ENCODE measurements at regions not wholly inside any gene's neighbourhood (a gene's known extent, or its start where the extent isn't known, plus 50 kb on each side); places are given as distances from the start of the nearest gene placed in this dataset.
"Not testable (repeated sequence)": the region's sequence is repeated elsewhere in the genome, so short reads cannot be mapped to it uniquely, and the experiment has no call there.

- TF ChIP-seq POLR2AphosphoS5 (IDR thresholded peaks at IDR 0.05; ENCODE audit: borderline replicate concordance, low read depth, low read length) (no peak), FOXP2 (optimal IDR thresholded peaks at IDR 0.05; ENCODE audit: control extremely low read depth, extremely low read length, insufficient read depth) (no peak), EZH2 (IDR thresholded peaks at IDR 0.05) (no peak)
- H3K36me3 ChIP-seq (ENCODE audit: insufficient read depth, low read length), result no peaks in the 10 kb centered on the region
- no peak for DNase-seq (ENCODE audit: low read depth, low spot score)
- H3K4me3 ChIP-seq, result no peak overlapping the region
- H3K27ac ChIP-seq, result no peak overlapping the region
- H3K9me3 ChIP-seq (ENCODE audit: low read depth, low read length), result no peaks in the 10 kb centered on the region
- no peak overlapping the region for H3K9ac ChIP-seq (ENCODE audit: insufficient read length)
Measured at GRCh38 chr18:43830303-43830702, 553.0 kb upstream of the SYT4 start.

- TF ChIP-seq FOXP2 (optimal IDR thresholded peaks at IDR 0.05; ENCODE audit: control extremely low read depth, extremely low read length, insufficient read depth) (no peak), POLR2AphosphoS5 (IDR thresholded peaks at IDR 0.05; ENCODE audit: borderline replicate concordance, low read depth, low read length) (no peak), EZH2 (IDR thresholded peaks at IDR 0.05) (no peak)
- Histone ChIP-seq H3K27ac (no peak overlapping the region), H3K9ac (ENCODE audit: insufficient read length) (no peak overlapping the region), H3K36me3 (ENCODE audit: insufficient read depth, low read length) (no peaks in the 10 kb centered on the region), H3K4me3 (no peak overlapping the region), H3K9me3 (ENCODE audit: low read depth, low read length) (no peaks in the 10 kb centered on the region)
- DNase-seq (ENCODE audit: low read depth, low spot score), result no peak
Measured at GRCh38 chr18:43830947-43831346, 553.7 kb upstream of the SYT4 start.

- Histone ChIP-seq H3K9me3 (ENCODE audit: low read depth, low read length) (no peaks in the 10 kb centered on the region), H3K9ac (ENCODE audit: insufficient read length) (no peak overlapping the region)
- DNase-seq (ENCODE audit: low read depth, low spot score), result no peak
Measured at GRCh38 chr18:43846299-43846698, 569.0 kb upstream of the SYT4 start.

GRCh38 chr18:43847164-43848091 is 570.1 kb upstream of the SYT4 start:
- H3K9ac ChIP-seq (ENCODE audit: insufficient read length), result peak overlapping the region; percentile 37
- H3K4me3 ChIP-seq, result peak overlapping the region; percentile 51
- H3K36me3 ChIP-seq (ENCODE audit: insufficient read depth, low read length), result no peaks in the 10 kb centered on the region
- DNase-seq (ENCODE audit: low read depth, low spot score), result peak; percentile 56
- H3K27ac ChIP-seq, result peak overlapping the region; percentile 73
- H3K9me3 ChIP-seq (ENCODE audit: low read depth, low read length), result no peaks in the 10 kb centered on the region
- TF ChIP-seq POLR2AphosphoS5 (IDR thresholded peaks at IDR 0.05; ENCODE audit: borderline replicate concordance, low read depth, low read length), result no peak; the same call in 1 of the 2 replicates
- TF ChIP-seq EZH2 (IDR thresholded peaks at IDR 0.05), result no peak
- TF ChIP-seq FOXP2 (optimal IDR thresholded peaks at IDR 0.05; ENCODE audit: control extremely low read depth, extremely low read length, insufficient read depth), result no peak

More at GRCh38 chr18:43846299-43846698, 569.0 kb upstream of the SYT4 start:
- TF ChIP-seq EZH2 (IDR thresholded peaks at IDR 0.05) (no peak), POLR2AphosphoS5 (IDR thresholded peaks at IDR 0.05; ENCODE audit: borderline replicate concordance, low read depth, low read length) (no peak), FOXP2 (optimal IDR thresholded peaks at IDR 0.05; ENCODE audit: control extremely low read depth, extremely low read length, insufficient read depth) (no peak)
- no peak overlapping the region for H3K4me3 ChIP-seq
- H3K36me3 ChIP-seq (ENCODE audit: insufficient read depth, low read length), result no peaks in the 10 kb centered on the region
- no peak overlapping the region for H3K27ac ChIP-seq

GRCh38 chr18:43849831-43850230 is 572.5 kb upstream of the SYT4 start:
- H3K9me3 ChIP-seq (ENCODE audit: low read depth, low read length); DNase-seq (ENCODE audit: low read depth, low spot score): not testable (repeated sequence)

GRCh38 chr18:43855376-43855775 is 578.1 kb upstream of the SYT4 start:
- no peaks in the 10 kb centered on the region for H3K9me3 ChIP-seq (ENCODE audit: low read depth, low read length)
- no peak for DNase-seq (ENCODE audit: low read depth, low spot score)
- no peaks in the 10 kb centered on the region for H3K36me3 ChIP-seq (ENCODE audit: insufficient read depth, low read length)
- no peak overlapping the region for H3K9ac ChIP-seq (ENCODE audit: insufficient read length)
- TF ChIP-seq FOXP2 (optimal IDR thresholded peaks at IDR 0.05; ENCODE audit: control extremely low read depth, extremely low read length, insufficient read depth) (no peak), POLR2AphosphoS5 (IDR thresholded peaks at IDR 0.05; ENCODE audit: borderline replicate concordance, low read depth, low read length) (no peak), EZH2 (IDR thresholded peaks at IDR 0.05) (no peak)
- no peak overlapping the region for H3K4me3 ChIP-seq
- no peak overlapping the region for H3K27ac ChIP-seq

More at GRCh38 chr18:43849831-43850230, 572.5 kb upstream of the SYT4 start:
- H3K9ac ChIP-seq (ENCODE audit: insufficient read length); H3K27ac ChIP-seq; H3K36me3 ChIP-seq (ENCODE audit: insufficient read depth, low read length); H3K4me3 ChIP-seq: not testable (repeated sequence)

- H3K27ac ChIP-seq, result no peak overlapping the region
- DNase-seq (ENCODE audit: low read depth, low spot score), result no peak
- no peaks in the 10 kb centered on the region for H3K36me3 ChIP-seq (ENCODE audit: insufficient read depth, low read length)
- H3K4me3 ChIP-seq, result no peak overlapping the region
- no peak for TF ChIP-seq POLR2AphosphoS5 (IDR thresholded peaks at IDR 0.05; ENCODE audit: borderline replicate concordance, low read depth, low read length)
- no peak for TF ChIP-seq FOXP2 (optimal IDR thresholded peaks at IDR 0.05; ENCODE audit: control extremely low read depth, extremely low read length, insufficient read depth)
- no peak for TF ChIP-seq EZH2 (IDR thresholded peaks at IDR 0.05)
- no peaks in the 10 kb centered on the region for H3K9me3 ChIP-seq (ENCODE audit: low read depth, low read length)
- no peak overlapping the region for H3K9ac ChIP-seq (ENCODE audit: insufficient read length)
Measured at GRCh38 chr18:43863180-43863579, 585.9 kb upstream of the SYT4 start.

- Histone ChIP-seq H3K9me3 (ENCODE audit: low read depth, low read length) (no peaks in the 10 kb centered on the region), H3K9ac (ENCODE audit: insufficient read length) (no peak overlapping the region), H3K36me3 (ENCODE audit: insufficient read depth, low read length) (no peaks in the 10 kb centered on the region), H3K4me3 (no peak overlapping the region), H3K27ac (no peak overlapping the region)
- DNase-seq (ENCODE audit: low read depth, low spot score), result no peak
- TF ChIP-seq EZH2 (IDR thresholded peaks at IDR 0.05) (no peak), POLR2AphosphoS5 (IDR thresholded peaks at IDR 0.05; ENCODE audit: borderline replicate concordance, low read depth, low read length) (no peak), FOXP2 (optimal IDR thresholded peaks at IDR 0.05; ENCODE audit: control extremely low read depth, extremely low read length, insufficient read depth) (no peak)
Measured at GRCh38 chr18:43866696-43867095, 589.4 kb upstream of the SYT4 start.

Measured in SK-N-MC (cell line).